D721Med (cell line): ENCODE measurements at regions not wholly inside any gene's neighbourhood (a gene's known extent, or its start where the extent isn't known, plus 50 kb on each side); places are given as distances from the start of the nearest gene placed in this dataset.

Source experiments
- DNase-seq: peaks from one replicate; pipeline ENCODE4 v3.0.0; 2011; ENCODE audit warnings: low spot score; ENCODE audit not compliant: insufficient read length
- FAIRE-seq: peaks from 2 replicates; lab custom pipeline; 2011; peaks lifted over from hg19 to GRCh38; lab: Jason Lieb, UNC
- CTCF ChIP-seq: IDR thresholded peaks from 2 replicates; pipeline ENCODE4 v1.5.1; 2012; ENCODE audit warnings: mild to moderate bottlenecking, control low read depth; ENCODE audit not compliant: insufficient read depth; ENCODE audit errors: missing control alignments

GRCh38 chr1:4554271-4554865, 100.0 kb upstream of the AJAP1 start:
- no peak for DNase-seq
- TF ChIP-seq CTCF, result no peak
- no peak for FAIRE-seq

GRCh38 chr1:4557949-4558348, 96.5 kb upstream of the AJAP1 start:
- no peak for TF ChIP-seq CTCF
- FAIRE-seq, result no peak
- no peak for DNase-seq

GRCh38 chr1:4561205-4561604, 93.2 kb upstream of the AJAP1 start:
- no peak for TF ChIP-seq CTCF
- no peak for DNase-seq
- no peak for FAIRE-seq

GRCh38 chr1:4562321-4562720, 92.1 kb upstream of the AJAP1 start:
- DNase-seq (no peak), FAIRE-seq (no peak)
- TF ChIP-seq CTCF, result no peak

- no peak for TF ChIP-seq CTCF
- FAIRE-seq (no peak), DNase-seq (no peak)
Observed at GRCh38 chr1:4563586-4563985, 90.8 kb upstream of the AJAP1 start.

- TF ChIP-seq CTCF, result no peak
- FAIRE-seq, result no peak
- no peak for DNase-seq
Observed at GRCh38 chr1:4564051-4564450, 90.4 kb upstream of the AJAP1 start.

- no peak for FAIRE-seq
- no peak for TF ChIP-seq CTCF
- DNase-seq, result no peak
Observed at GRCh38 chr1:4565166-4565565, 89.2 kb upstream of the AJAP1 start.
